MM.1S (cell line): ENCODE measurements at regions not wholly inside any gene's neighbourhood (a gene's known extent, or its start where the extent isn't known, plus 50 kb on each side); places are given as distances from the start of the nearest gene placed in this dataset.

ENCODE experiments used
- CTCF ChIP-seq: fragments of 300-600 bp; sonication (generic); IDR thresholded peaks from 2 replicates; pipeline ENCODE4 v1.5.1; 2016; ENCODE audit warnings: antibody characterized with exemption, low read length, mixed read lengths
- EZH2 ChIP-seq: fragments of 300-600 bp; sonication (generic); optimal IDR thresholded peaks from 2 replicates; pipeline ENCODE3; 2017; ENCODE audit warnings: low read depth, mild to moderate bottlenecking, antibody characterized with exemption, low read length, mixed read lengths
- EZH2phosphoT487 ChIP-seq: fragments of 300-600 bp; sonication (generic); IDR thresholded peaks from 2 replicates; pipeline ENCODE4 v1.6.1; 2018; ENCODE audit warnings: antibody characterized with exemption, low read length

- TF ChIP-seq CTCF (no peak), EZH2phosphoT487 (no peak), EZH2 (no peak)
Observed at GRCh38 chr1:54459140-54459539, 52.9 kb upstream of the SSBP3 start.
